ENCODE measurements at regions not wholly inside any gene's neighbourhood (a gene's known extent, or its start where the extent isn't known, plus 50 kb on each side); places are given as distances from the start of the nearest gene placed in this dataset.

- DNase-seq, result no peak
Measured at GRCh38 chr14:101462726-101463565, 98.3 kb upstream of the DIO3 start.

GRCh38 chr14:101463566-101464171 is 97.6 kb upstream of the DIO3 start:
- DNase-seq, result no peak

GRCh38 chr14:101464310-101464983 is 96.8 kb upstream of the DIO3 start:
- no peak for DNase-seq

GRCh38 chr14:101464984-101465794 is 96.1 kb upstream of the DIO3 start:
- DNase-seq, result no peak

GRCh38 chr14:101465795-101466448 is 95.4 kb upstream of the DIO3 start:
- no peak for DNase-seq

- no peak for DNase-seq
Measured at GRCh38 chr14:101466456-101467180, 94.7 kb upstream of the DIO3 start.

GRCh38 chr14:101467181-101467926 is 93.9 kb upstream of the DIO3 start:
- DNase-seq, result no peak

- DNase-seq, result no peak
Measured at GRCh38 chr14:101469382-101470247, 91.7 kb upstream of the DIO3 start.

GRCh38 chr14:101470266-101470665 is 91.0 kb upstream of the DIO3 start:
- no peak for DNase-seq

- DNase-seq, result no peak
Measured at GRCh38 chr14:101471723-101472517, 89.4 kb upstream of the DIO3 start.

GRCh38 chr14:101472518-101472849 is 88.8 kb upstream of the DIO3 start:
- no peak for DNase-seq

- no peak for DNase-seq
Measured at GRCh38 chr14:101473045-101473729, 88.1 kb upstream of the DIO3 start.

GRCh38 chr14:101473795-101474562 is 87.3 kb upstream of the DIO3 start:
- no peak for DNase-seq

GRCh38 chr14:101474563-101475455 is 86.5 kb upstream of the DIO3 start:
- no peak for DNase-seq

- DNase-seq, result no peak
Measured at GRCh38 chr14:101475456-101476257, 85.6 kb upstream of the DIO3 start.
